GM12892 (cell line): ENCODE measurements at regions not wholly inside any gene's neighbourhood (a gene's known extent, or its start where the extent isn't known, plus 50 kb on each side); places are given as distances from the start of the nearest gene placed in this dataset.

ENCODE experiments used
- POLR2A ChIP-seq: IDR thresholded peaks from 2 replicates; pipeline ENCODE4 v1.6.1; 2011; ENCODE audit warnings: low read depth, low read length, control low read depth
- POLR2AphosphoS5 ChIP-seq: IDR thresholded peaks from 2 replicates; pipeline ENCODE4 v1.6.1; 2011; ENCODE audit warnings: low read depth, low read length, control low read depth

- TF ChIP-seq POLR2A: no peak
- no peak for TF ChIP-seq POLR2AphosphoS5
Measured at GRCh38 chr20:40864470-40864869, 164.2 kb upstream of the TOP1 start.
